HG03558 (cell line): ENCODE measurements at regions not wholly inside any gene's neighbourhood (a gene's known extent, or its start where the extent isn't known, plus 50 kb on each side); places are given as distances from the start of the nearest gene placed in this dataset.
"Not testable (repeated sequence)": the region's sequence is repeated elsewhere in the genome, so short reads cannot be mapped to it uniquely, and the experiment has no call there.

Experiments used
- ATAC-seq: cut with Tn5 transposase; IDR thresholded peaks from one replicate; pipeline ENCODE4 v1.9.1; 2021; ENCODE audit warnings: moderate number of reproducible peaks; ENCODE audit not compliant: unreplicated experiment; ENCODE audit errors: extremely low read depth

- no peak for ATAC-seq
Measured at GRCh38 chr4:57309658-57310057, 199.5 kb upstream of the IGFBP7 start.

- ATAC-seq: no peak
Measured at GRCh38 chr4:57308301-57308700, 198.1 kb upstream of the IGFBP7 start.

GRCh38 chr4:57305836-57306235, 195.7 kb upstream of the IGFBP7 start:
- no peak for ATAC-seq

- no peak for ATAC-seq
Measured at GRCh38 chr4:57303012-57303751, 193.0 kb upstream of the IGFBP7 start.

- not testable (repeated sequence) for ATAC-seq
Measured at GRCh38 chr4:57300300-57300699, 190.1 kb upstream of the IGFBP7 start.

- no peak for ATAC-seq
Measured at GRCh38 chr4:57291911-57292310, 181.7 kb upstream of the IGFBP7 start.

- no peak for ATAC-seq
Measured at GRCh38 chr4:57287687-57288604, 177.8 kb upstream of the IGFBP7 start.

- ATAC-seq: no peak
Measured at GRCh38 chr4:57282933-57283310, 172.7 kb upstream of the IGFBP7 start.

GRCh38 chr4:57280481-57280880, 170.3 kb upstream of the IGFBP7 start:
- no peak for ATAC-seq

- no peak for ATAC-seq
Measured at GRCh38 chr4:57278780-57279179, 168.6 kb upstream of the IGFBP7 start.

GRCh38 chr4:57274082-57274481, 163.9 kb upstream of the IGFBP7 start:
- ATAC-seq: no peak

GRCh38 chr4:57270346-57270745, 160.2 kb upstream of the IGFBP7 start:
- ATAC-seq: no peak

GRCh38 chr4:57265831-57266582, 155.8 kb upstream of the IGFBP7 start:
- no peak for ATAC-seq

GRCh38 chr4:57254754-57255153, 144.6 kb upstream of the IGFBP7 start:
- no peak for ATAC-seq

GRCh38 chr4:57249083-57249482, 138.9 kb upstream of the IGFBP7 start:
- no peak for ATAC-seq

GRCh38 chr4:57243076-57243475, 132.9 kb upstream of the IGFBP7 start:
- no peak for ATAC-seq

- no peak for ATAC-seq
Measured at GRCh38 chr4:57234252-57234775, 124.1 kb upstream of the IGFBP7 start.

- ATAC-seq: no peak
Measured at GRCh38 chr4:57233386-57233785, 123.2 kb upstream of the IGFBP7 start.

- ATAC-seq: no peak
Measured at GRCh38 chr4:57231781-57232180, 121.6 kb upstream of the IGFBP7 start.

GRCh38 chr4:57220734-57221133, 110.5 kb upstream of the IGFBP7 start:
- no peak for ATAC-seq

- ATAC-seq: no peak
Measured at GRCh38 chr4:57220172-57220571, 110.0 kb upstream of the IGFBP7 start.
